AG09309 (cell line): ENCODE measurements at regions not wholly inside any gene's neighbourhood (a gene's known extent, or its start where the extent isn't known, plus 50 kb on each side); places are given as distances from the start of the nearest gene placed in this dataset.

Experiments
- DNase-seq: peaks from one replicate; pipeline ENCODE4 v3.0.0-alpha.2; 2010; ENCODE audit warnings: low read depth
- H3K4me3 ChIP-seq: 2 replicates; pipeline ENCODE4 v1.5.1; 2011; ENCODE audit warnings: mild to moderate bottlenecking, low read depth, low read length, moderate library complexity; ENCODE audit not compliant: control insufficient read depth
- TF ChIP-seq, protein P1 (sequence below): IDR thresholded peaks from 2 replicates; pipeline ENCODE4 v1.5.1; 2011; ENCODE audit warnings: mild to moderate bottlenecking, low read depth, low read length, inconsistent platforms; ENCODE audit not compliant: insufficient read depth, control insufficient read depth; ENCODE audit errors: missing control alignments

DNA sequence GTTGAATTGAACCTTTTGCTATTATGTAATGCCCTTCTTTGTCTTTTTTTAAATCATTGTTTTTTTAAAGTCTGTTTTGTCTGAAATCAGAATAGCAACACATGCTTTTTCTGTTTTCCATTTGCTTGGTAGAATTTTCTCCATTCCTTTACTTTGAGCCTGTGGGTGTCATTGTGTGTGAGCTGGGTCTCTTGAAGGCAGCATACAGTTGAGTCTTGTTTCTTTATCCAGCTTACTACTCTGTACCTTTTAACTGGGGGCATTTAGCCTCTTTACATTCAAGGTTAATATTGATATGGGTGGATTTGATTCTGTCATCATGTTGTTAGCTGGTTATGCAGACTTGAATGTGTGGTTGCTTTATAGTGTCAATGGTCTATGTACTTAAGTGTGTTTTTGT is 292.0 kb downstream of the MAP2K4 start:
- TF ChIP-seq, protein P1, sequence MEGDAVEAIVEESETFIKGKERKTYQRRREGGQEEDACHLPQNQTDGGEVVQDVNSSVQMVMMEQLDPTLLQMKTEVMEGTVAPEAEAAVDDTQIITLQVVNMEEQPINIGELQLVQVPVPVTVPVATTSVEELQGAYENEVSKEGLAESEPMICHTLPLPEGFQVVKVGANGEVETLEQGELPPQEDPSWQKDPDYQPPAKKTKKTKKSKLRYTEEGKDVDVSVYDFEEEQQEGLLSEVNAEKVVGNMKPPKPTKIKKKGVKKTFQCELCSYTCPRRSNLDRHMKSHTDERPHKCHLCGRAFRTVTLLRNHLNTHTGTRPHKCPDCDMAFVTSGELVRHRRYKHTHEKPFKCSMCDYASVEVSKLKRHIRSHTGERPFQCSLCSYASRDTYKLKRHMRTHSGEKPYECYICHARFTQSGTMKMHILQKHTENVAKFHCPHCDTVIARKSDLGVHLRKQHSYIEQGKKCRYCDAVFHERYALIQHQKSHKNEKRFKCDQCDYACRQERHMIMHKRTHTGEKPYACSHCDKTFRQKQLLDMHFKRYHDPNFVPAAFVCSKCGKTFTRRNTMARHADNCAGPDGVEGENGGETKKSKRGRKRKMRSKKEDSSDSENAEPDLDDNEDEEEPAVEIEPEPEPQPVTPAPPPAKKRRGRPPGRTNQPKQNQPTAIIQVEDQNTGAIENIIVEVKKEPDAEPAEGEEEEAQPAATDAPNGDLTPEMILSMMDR, result no peak
- no peak for DNase-seq

DNA sequence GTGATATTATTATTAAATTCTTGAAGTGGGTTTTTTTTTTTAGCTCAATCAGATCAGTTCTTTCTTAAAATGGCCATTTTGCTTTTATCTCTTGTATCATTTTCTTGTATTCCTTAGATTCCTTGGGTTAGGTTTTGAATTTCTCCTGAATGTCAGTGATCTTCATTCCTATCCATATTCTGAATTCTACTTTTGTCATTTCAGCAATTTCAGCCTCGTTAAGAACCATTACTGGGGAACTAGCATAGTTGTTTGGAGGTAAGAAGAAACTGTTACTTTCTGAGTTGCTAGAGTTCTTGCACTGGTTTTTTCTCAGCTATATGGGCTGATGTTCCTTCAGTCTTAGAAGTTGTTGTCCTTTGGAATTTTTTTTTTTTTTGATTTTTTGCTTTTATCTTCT is 293.1 kb downstream of the MAP2K4 start:
- H3K4me3 ChIP-seq, result no peak overlapping the region
- no peak for DNase-seq
- TF ChIP-seq, protein P1, result no peak

More for the DNA sequence above, 292.0 kb downstream of the MAP2K4 start:
- no peak overlapping the region for H3K4me3 ChIP-seq

- H3K4me3 ChIP-seq, result no peak overlapping the region
- TF ChIP-seq, protein P1, result no peak
- no peak for DNase-seq
Observed at GRCh38 chr17:12316021-12316420, 295.3 kb downstream of the MAP2K4 start.

GRCh38 chr17:12318571-12319266 is 298.0 kb downstream of the MAP2K4 start:
- no peak overlapping the region for H3K4me3 ChIP-seq
- TF ChIP-seq, protein P1, result no peak
- no peak for DNase-seq

DNA sequence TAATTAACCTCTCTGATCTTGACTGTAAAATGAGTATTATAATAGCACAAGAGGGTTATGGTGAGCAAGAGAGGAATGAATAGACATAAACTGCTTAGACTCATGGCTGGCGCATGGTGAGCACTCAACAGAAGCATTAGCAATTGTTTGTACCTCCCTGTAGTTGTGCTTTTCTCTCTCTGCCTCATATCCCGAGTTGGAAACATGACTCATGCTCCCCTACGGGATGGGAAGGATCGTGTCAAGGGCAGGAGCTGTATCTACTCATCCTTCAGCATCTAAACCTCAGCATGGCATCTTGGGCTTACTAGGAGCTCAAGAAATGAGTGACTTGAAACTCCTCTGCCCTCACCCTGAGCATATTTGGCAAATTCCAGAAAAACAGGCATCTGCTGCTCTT is 299.6 kb downstream of the MAP2K4 start:
- no peak for DNase-seq
- no peak overlapping the region for H3K4me3 ChIP-seq
- TF ChIP-seq, protein P1, result no peak

DNA sequence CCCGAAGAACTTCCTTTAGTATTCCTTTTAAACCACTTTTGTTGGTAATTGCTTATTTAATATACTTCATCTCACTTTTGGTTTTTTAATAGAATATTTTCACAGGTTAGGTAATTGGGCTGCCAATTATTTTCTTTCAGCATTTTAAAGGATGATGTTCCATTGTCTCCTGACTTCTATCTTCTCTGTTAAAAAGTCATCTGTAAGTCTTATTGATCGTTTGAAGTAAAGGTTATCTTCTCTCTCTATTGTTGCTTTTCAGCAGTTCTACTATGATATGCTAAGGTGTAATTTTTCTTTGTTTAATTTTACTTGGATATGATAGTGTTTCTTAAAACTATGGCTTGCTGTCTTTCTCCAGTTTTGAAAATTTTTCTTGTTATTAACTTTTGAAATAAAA is 307.5 kb downstream of the MAP2K4 start:
- TF ChIP-seq, protein P1, result no peak
- no peak for DNase-seq
- H3K4me3 ChIP-seq, result no peak overlapping the region
